H9 (cell line): ENCODE measurements at regions not wholly inside any gene's neighbourhood (a gene's known extent, or its start where the extent isn't known, plus 50 kb on each side); places are given as distances from the start of the nearest gene placed in this dataset.
"Not testable (repeated sequence)": the region's sequence is repeated elsewhere in the genome, so short reads cannot be mapped to it uniquely, and the experiment has no call there.

ENCODE experiments used
- DNase-seq: peaks from one replicate; pipeline ENCODE4 v3.0.0-alpha.2; 2017
- H2AFZ ChIP-seq: one replicate; pipeline ENCODE4 v1.6.1; 2013; ENCODE audit warnings: mild to moderate bottlenecking, low read length, control low read depth, moderate library complexity
- H2AK5ac ChIP-seq: 2 replicates; pipeline ENCODE4 v1.6.1; 2013; ENCODE audit warnings: low read length, control low read depth, mixed read lengths; ENCODE audit not compliant: insufficient read length
- H2BK120ac ChIP-seq: one replicate; pipeline ENCODE4 v1.6.1; 2013; ENCODE audit warnings: low read depth, mild to moderate bottlenecking, low read length, control low read depth, inconsistent platforms; ENCODE audit not compliant: poor library complexity, severe bottlenecking
- H2BK12ac ChIP-seq: 2 replicates; pipeline ENCODE4 v1.6.1; 2013; ENCODE audit warnings: low read length, control low read depth, mixed read lengths, low read depth; ENCODE audit not compliant: insufficient read length
- H2BK15ac ChIP-seq: 2 replicates; pipeline ENCODE4 v1.6.1; 2013; ENCODE audit warnings: low read depth, low read length, control low read depth
- H2BK20ac ChIP-seq: one replicate; pipeline ENCODE4 v1.6.1; 2013; ENCODE audit warnings: low read depth, mild to moderate bottlenecking, low read length, control low read depth, inconsistent platforms; ENCODE audit not compliant: poor library complexity, severe bottlenecking
- H2BK5ac ChIP-seq: 2 replicates; pipeline ENCODE4 v1.6.1; 2013; ENCODE audit warnings: low read length, control low read depth, mixed read lengths; ENCODE audit not compliant: insufficient read length
- H3K14ac ChIP-seq: 2 replicates; pipeline ENCODE4 v1.6.1; 2013; ENCODE audit warnings: low read length, control low read depth; ENCODE audit not compliant: insufficient read depth
- H3K18ac ChIP-seq: 2 replicates; pipeline ENCODE4 v1.6.1; 2013; ENCODE audit warnings: low read depth, mild to moderate bottlenecking, mixed read lengths, low read length, control low read depth; ENCODE audit not compliant: insufficient read length
- H3K23ac ChIP-seq: 2 replicates; pipeline ENCODE4 v1.6.1; 2013; ENCODE audit warnings: low read length, control low read depth, mixed read lengths, low read depth; ENCODE audit not compliant: insufficient read length
- H3K23me2 ChIP-seq: 2 replicates; pipeline ENCODE4 v1.6.1; 2013; ENCODE audit warnings: low read depth, mild to moderate bottlenecking, mixed read lengths, low read length, control low read depth; ENCODE audit not compliant: insufficient read length, poor library complexity, severe bottlenecking
- H3K27ac ChIP-seq: 2 replicates; pipeline ENCODE4 v1.5.1; 2013; ENCODE audit warnings: low read length, control low read depth, mixed read lengths, low read depth; ENCODE audit not compliant: insufficient read length
- H3K27me3 ChIP-seq: 2 replicates; pipeline ENCODE4 v1.6.1; 2013; ENCODE audit warnings: low read length, control low read depth, inconsistent platforms; ENCODE audit not compliant: insufficient read depth
- H3K4ac ChIP-seq: 2 replicates; pipeline ENCODE4 v1.6.1; 2013; ENCODE audit warnings: low read depth, mild to moderate bottlenecking, control low read depth, inconsistent platforms, low read length, moderate library complexity
- H3K4me1 ChIP-seq: 2 replicates; pipeline ENCODE4 v1.6.1; 2013; ENCODE audit warnings: low read length, control low read depth, inconsistent platforms; ENCODE audit not compliant: insufficient read depth
- H3K4me2 ChIP-seq: 2 replicates; pipeline ENCODE4 v1.6.1; 2013; ENCODE audit warnings: low read length, control low read depth, mixed read lengths; ENCODE audit not compliant: insufficient read length, insufficient read depth
- H3K56ac ChIP-seq: 2 replicates; pipeline ENCODE4 v1.6.1; 2013; ENCODE audit warnings: low read depth, mild to moderate bottlenecking, mixed read lengths, low read length, control low read depth; ENCODE audit not compliant: insufficient read length
- H3K79me1 ChIP-seq: 2 replicates; pipeline ENCODE4 v1.6.1; 2013; ENCODE audit warnings: low read depth, mild to moderate bottlenecking, moderate library complexity, low read length, control low read depth, inconsistent platforms; ENCODE audit not compliant: insufficient read depth, poor library complexity, severe bottlenecking
- H3K79me2 ChIP-seq: 2 replicates; pipeline ENCODE4 v1.6.1; 2013; ENCODE audit warnings: low read length, control low read depth, inconsistent platforms; ENCODE audit not compliant: insufficient read depth
- H3K9ac ChIP-seq: 2 replicates; pipeline ENCODE4 v1.6.1; 2013; ENCODE audit warnings: low read length, control low read depth, mixed read lengths; ENCODE audit not compliant: insufficient read length; ENCODE audit errors: extremely low read depth
- H3K9me3 ChIP-seq: one replicate; pipeline ENCODE4 v1.6.1; 2013; ENCODE audit warnings: low read depth, low read length, inconsistent platforms; ENCODE audit not compliant: control insufficient read depth
- H3T11ph ChIP-seq: one replicate; pipeline ENCODE4 v1.6.1; 2013; ENCODE audit warnings: mild to moderate bottlenecking, low read length, control low read depth, inconsistent platforms
- H4K20me1 ChIP-seq: one replicate; pipeline ENCODE4 v1.6.1; 2013; ENCODE audit not compliant: control insufficient read depth, insufficient read length, insufficient read depth
- H4K5ac ChIP-seq: 2 replicates; pipeline ENCODE4 v1.6.1; 2013; ENCODE audit warnings: low read depth, mild to moderate bottlenecking, mixed read lengths, low read length, control low read depth; ENCODE audit not compliant: insufficient read length
- H4K8ac ChIP-seq: replicated peaks from 2 replicates; pipeline ENCODE4 v1.6.1; 2013; ENCODE audit warnings: low read length, control low read depth, mixed read lengths, low read depth; ENCODE audit not compliant: insufficient read length
- H4K91ac ChIP-seq: 2 replicates; pipeline ENCODE4 v1.6.1; 2013; ENCODE audit warnings: low read depth, mild to moderate bottlenecking, moderate library complexity, mixed read lengths, low read length, control low read depth; ENCODE audit not compliant: insufficient read length
- H3K27ac Mint-ChIP-seq, 3 experiments: 2 replicates in 2 of 3; 3 replicates in 1 of 3; pipeline ENCODE4 v1.8.0; 2020 to 2021; ENCODE audit warnings: mixed read lengths in 3 of 3, mild to moderate bottlenecking in 1 of 3, moderate library complexity in 1 of 3
- H3K27me3 Mint-ChIP-seq: 2 replicates; pipeline ENCODE4 v1.8.0; 2021; ENCODE audit warnings: low read depth, mild to moderate bottlenecking, moderate library complexity, mixed read lengths
- H3K36me3 Mint-ChIP-seq, 3 experiments: 2 replicates in 2 of 3; 3 replicates in 1 of 3; pipeline ENCODE4 v1.8.0; 2020 to 2021; ENCODE audit warnings: low read depth in 3 of 3, mixed read lengths in 3 of 3; ENCODE audit not compliant: insufficient read depth in 1 of 3
- H3K4me1 Mint-ChIP-seq, 2 experiments: 2 replicates each; pipeline ENCODE4 v1.8.0; 2020; ENCODE audit warnings: mixed read lengths in 2 of 2
- H3K4me3 Mint-ChIP-seq, 2 experiments: 2 replicates in 1 of 2; 3 replicates in 1 of 2; pipeline ENCODE4 v1.8.0; 2020 to 2021; ENCODE audit warnings: mild to moderate bottlenecking in 2 of 2, mixed read lengths in 2 of 2, moderate library complexity in 1 of 2
- H3K9me3 Mint-ChIP-seq, 2 experiments: 2 replicates in 1 of 2; 3 replicates in 1 of 2; pipeline ENCODE4 v1.8.0; 2020; ENCODE audit warnings: mild to moderate bottlenecking in 2 of 2, mixed read lengths in 2 of 2, moderate library complexity in 1 of 2
- CTCF ChIP-seq: fragments of 200-600 bp; sonication (generic); conservative IDR thresholded peaks from 3 replicates; pipeline ENCODE4 v1.8.0; 2021; ENCODE audit warnings: antibody characterized with exemption, mild to moderate bottlenecking
- WGBS: extraction: QIAGEN DNeasy Blood & Tissue Kit; methylation state at CpG from one replicate; pipeline ENCODE4 v1.1.7; 2013; ENCODE audit warnings: missing lambda C conversion rate, low lambda C conversion rate, mixed read lengths; ENCODE audit not compliant: insufficient read length; ENCODE audit errors: extremely low coverage; 5-methylcytosine and 5-hydroxymethylcytosine counted together

GRCh38 chr10:35276889-35277288 lies 59.4 kb upstream of the CCNY start:
- Histone ChIP-seq H3K27ac (no peak overlapping the region), H4K8ac (no peak overlapping the region), H3K56ac (no peak overlapping the region), H2AK5ac (no peak overlapping the region), H2BK12ac (no peak overlapping the region), H3K4me1 (no peaks in the 10 kb centered on the region), H3K9me3 (no peaks in the 10 kb centered on the region), H2BK5ac (no peak overlapping the region), H3K79me1 (no peaks in the 10 kb centered on the region), H3K14ac (no peak overlapping the region), H3K4me2 (no peak overlapping the region), H2AFZ (no peak overlapping the region), H2BK20ac (no peak overlapping the region), H3K18ac (no peak overlapping the region), H4K20me1 (no peaks in the 10 kb centered on the region), H3K27me3 (no peaks in the 10 kb centered on the region), H2BK120ac (no peak overlapping the region), H4K5ac (no peak overlapping the region), H3K9ac (no peak overlapping the region), H3K23ac (no peak overlapping the region), H3T11ph (no peak overlapping the region), H4K91ac (no peak overlapping the region), H3K79me2 (no peaks in the 10 kb centered on the region), H3K23me2 (no peaks in the 10 kb centered on the region), H3K4ac (no peak overlapping the region), H2BK15ac (no peak overlapping the region)
- Mint-ChIP-seq H3K27ac (no peak overlapping the region), H3K9me3 (peaks cover 0 to 10% of the 10 kb centered on the region in 2 experiments; a peak in 3 of 5 replicates), H3K27me3 (peaks cover 4% of the 10 kb centered on the region), H3K4me3 (no peak overlapping the region), H3K4me1 (peaks cover 0 to 3% of the 10 kb centered on the region in 2 experiments; a peak in 1 of 4 replicates), H3K36me3 (no peaks in the 10 kb centered on the region; a peak in 1 of 7 replicates)
- no CpG with 5 or more reads among the region's 1 CpG for WGBS
- no peak for DNase-seq
- no peak for TF ChIP-seq CTCF

GRCh38 chr10:35280246-35280645 lies 56.1 kb upstream of the CCNY start:
- H2AK5ac ChIP-seq, H3K27ac ChIP-seq, H2BK12ac ChIP-seq, H3T11ph ChIP-seq, H2BK120ac ChIP-seq, H3K4me3 Mint-ChIP-seq, H3K14ac ChIP-seq, H3K23ac ChIP-seq, DNase-seq, H4K91ac ChIP-seq, H3K36me3 Mint-ChIP-seq, H4K5ac ChIP-seq, H3K27me3 Mint-ChIP-seq, H3K56ac ChIP-seq, H3K27ac Mint-ChIP-seq, H4K8ac ChIP-seq, H3K79me1 ChIP-seq, H3K18ac ChIP-seq, H2BK5ac ChIP-seq, H3K4me1 ChIP-seq, H3K4me2 ChIP-seq, H3K9me3 ChIP-seq, H3K23me2 ChIP-seq, H3K9ac ChIP-seq, H2AFZ ChIP-seq, H3K27me3 ChIP-seq, H4K20me1 ChIP-seq, H3K4ac ChIP-seq, H2BK15ac ChIP-seq, H3K79me2 ChIP-seq, H3K4me1 Mint-ChIP-seq, H2BK20ac ChIP-seq: not testable (repeated sequence)
- H3K9me3 Mint-ChIP-seq: peaks cover 0 to 10% of the 10 kb centered on the region in 2 experiments; a peak in 2 of 5 replicates
